ENCODE measurements at regions not wholly inside any gene's neighbourhood (a gene's known extent, or its start where the extent isn't known, plus 50 kb on each side); places are given as distances from the start of the nearest gene placed in this dataset.

DNA sequence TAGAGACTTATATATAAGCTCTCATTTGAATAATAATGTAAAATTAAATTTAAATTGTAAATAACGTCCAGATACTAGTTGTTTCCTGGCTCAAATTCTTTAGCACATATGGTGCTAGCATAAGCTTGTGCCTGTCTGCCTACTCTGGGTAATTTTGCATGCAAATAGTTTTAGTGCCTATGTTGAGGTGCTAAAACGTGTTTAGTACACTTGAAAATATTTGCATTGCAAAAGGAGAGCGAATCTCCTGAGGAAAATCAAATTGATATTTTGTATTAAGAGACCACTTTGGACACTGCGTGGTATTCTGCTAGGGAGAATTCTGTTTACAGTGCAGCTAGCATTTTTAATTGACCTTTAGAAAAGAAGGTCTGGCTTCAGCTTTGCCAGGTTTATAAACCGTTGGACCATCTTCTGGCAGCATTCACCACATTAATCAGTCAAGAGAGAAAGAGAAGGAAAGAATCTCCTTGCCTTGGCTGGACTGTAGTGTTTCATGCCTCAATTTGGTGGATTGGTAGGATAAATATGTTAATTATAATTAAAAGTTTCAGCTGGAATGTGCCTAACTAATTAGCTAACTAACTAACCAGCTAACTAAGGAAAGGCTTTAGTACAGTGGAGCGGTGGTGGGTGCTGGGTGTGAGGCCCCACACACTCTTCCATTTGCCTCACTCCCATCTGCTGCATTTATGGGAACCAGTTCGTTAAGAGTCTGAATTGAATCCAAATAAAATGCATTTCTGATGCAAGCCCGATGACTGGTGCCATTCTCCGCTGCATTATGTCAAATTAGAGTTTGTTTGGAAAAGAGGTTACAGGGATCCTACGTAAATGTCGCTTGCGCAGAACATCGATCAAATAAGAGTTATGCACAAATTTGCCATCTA is 150.1 kb upstream of the MPDZ start:
- DNase-seq = no peak

DNA sequence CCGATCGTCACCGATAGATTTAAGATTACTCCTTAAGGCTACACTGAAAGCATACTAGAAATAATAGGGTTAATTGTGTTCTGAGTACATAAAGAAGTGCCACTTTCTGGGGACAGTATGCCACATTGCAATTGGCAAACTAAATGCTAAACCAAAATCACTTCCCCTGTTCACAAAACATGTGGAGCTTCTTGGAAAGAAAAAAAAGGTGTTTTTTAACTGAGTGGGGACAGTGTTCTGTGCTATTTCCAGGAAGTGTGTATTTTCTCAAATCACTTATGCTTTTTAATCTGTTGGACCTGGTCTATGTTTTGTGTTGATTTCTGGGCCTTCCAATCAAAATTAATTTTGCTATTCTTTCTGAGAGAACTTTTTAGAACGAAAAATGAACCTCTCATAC is 149.3 kb upstream of the MPDZ start:
- DNase-seq = no peak

DNA sequence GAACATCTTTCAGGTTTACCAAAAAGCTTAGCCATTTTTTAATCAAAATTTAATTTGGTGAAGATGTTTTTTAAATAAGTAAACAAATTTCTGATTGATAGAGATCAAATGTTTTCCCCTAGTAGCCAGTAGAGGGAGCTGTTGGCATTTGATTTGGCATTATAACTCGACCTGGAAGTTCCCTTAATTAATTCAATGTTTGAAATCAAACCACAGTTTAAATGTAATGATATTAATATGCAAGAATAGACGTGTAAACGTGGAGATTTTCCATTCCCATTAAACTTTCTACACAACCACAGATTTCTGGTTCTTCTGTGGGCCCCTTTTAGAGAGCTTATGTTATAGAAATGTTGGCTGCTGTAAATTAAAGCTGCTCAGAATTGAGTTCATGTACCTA is 148.1 kb upstream of the MPDZ start:
- peak; percentile 23 for DNase-seq

DNA sequence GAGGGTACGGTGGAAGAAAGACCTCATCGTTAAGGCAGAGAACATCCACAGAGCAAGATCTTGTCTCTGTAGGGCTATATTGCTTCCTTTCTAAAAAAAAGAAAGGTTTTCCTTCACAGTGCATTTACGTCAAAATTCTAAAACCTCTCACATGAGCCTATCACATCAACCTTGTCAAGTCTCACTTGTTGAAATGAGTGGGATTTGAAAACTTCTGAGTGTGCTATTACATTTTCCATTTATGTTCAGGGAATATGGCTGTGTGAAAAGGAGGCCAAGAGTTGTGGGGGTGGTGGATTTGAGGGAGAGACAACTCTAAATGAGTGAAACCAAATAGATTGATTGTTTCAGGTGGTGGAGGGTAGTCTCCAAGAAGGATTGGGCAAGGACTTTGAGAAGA is 147.1 kb upstream of the MPDZ start:
- no peak for DNase-seq

- DNase-seq = no peak
Measured at GRCh38 chr9:13424872-13425271, 145.4 kb upstream of the MPDZ start.

DNA sequence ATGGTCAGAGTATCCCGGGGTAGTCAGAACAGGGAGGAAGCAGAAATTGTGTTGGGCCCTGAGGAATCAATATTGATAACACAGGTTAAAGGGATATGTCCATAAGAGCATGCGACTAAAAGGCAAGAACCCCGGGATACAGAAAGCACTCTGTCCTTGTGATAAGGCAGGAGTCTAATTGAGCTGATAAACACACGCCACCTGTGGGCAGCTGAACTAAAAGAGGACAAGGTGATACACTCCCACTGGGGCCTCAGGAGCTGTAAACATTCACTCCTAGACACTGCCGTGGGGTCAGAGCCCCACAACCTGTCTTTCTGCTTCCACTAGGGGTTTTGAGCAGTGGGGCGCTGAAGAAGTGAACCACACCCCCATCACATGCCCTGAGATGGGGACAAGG is 144.7 kb upstream of the MPDZ start:
- DNase-seq = no peak

DNA sequence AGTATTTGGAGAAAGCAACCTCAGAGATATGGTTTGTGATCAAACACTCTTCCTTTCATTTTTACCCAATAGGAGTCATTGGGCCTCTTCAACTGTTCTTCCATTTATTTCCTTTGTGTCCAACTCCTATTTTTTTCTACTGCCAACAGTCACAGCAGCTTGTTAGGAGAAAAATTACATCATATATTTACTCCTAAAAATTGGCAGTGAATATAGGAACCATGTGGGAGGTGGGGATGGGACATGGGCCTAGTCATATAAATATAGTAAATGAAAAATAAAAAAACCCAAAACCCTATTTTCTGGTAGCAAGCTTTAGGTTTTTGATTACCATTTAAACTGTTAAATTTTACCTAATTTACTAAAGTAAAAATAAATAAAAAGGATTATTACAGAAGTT is 134.9 kb upstream of the MPDZ start:
- DNase-seq = no peak

GRCh38 chr9:13412331-13412730 is 132.8 kb upstream of the MPDZ start:
- DNase-seq = no peak

- DNase-seq = no peak
Measured at GRCh38 chr9:13411791-13412190, 132.3 kb upstream of the MPDZ start.

GRCh38 chr9:13410566-13411031 is 131.1 kb upstream of the MPDZ start:
- DNase-seq = no peak

GRCh38 chr9:13397661-13398060 is 118.2 kb upstream of the MPDZ start:
- DNase-seq = no peak

DNA sequence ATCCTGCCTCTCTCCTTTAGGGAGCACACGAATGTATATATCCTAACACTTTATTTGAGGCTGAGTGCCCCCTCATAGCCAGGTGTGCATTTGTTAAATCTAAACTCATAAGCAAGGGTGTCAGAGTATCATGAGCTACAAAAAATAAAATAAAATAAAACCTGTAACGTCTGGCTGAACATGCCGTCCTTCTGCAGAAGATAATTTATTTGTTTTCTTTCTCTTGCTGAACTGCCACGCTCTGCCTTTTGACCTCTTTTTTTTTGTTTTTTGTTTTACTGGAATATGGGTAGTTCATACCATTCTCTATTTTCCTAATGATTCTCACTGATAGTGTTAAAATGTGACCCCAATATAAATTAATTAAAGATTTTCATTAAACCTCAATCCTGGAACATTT is 117.7 kb upstream of the MPDZ start:
- no peak for DNase-seq

DNA sequence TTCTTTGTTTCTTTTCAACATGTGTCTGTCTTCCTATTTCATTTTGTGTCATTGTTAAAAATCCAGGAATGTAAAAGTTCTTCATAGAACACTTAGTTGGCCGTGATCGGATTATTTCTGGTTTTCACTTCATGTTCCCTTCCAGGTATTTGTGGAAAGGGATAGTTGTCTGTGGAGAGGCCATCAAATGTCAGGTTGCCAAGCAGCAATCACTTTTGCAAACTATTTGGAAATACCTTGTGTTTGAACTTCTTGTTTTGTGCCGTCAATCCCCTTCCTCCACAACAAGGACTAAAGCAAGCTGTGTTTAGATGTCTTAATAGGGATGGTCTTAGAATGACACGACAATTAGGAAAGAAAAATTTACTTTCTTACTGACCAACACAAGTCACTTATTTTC is 116.9 kb upstream of the MPDZ start:
- no peak for DNase-seq

- DNase-seq = no peak
Measured at GRCh38 chr9:13395156-13395555, 115.7 kb upstream of the MPDZ start.

- DNase-seq = no peak
Measured at GRCh38 chr9:13388157-13388556, 108.7 kb upstream of the MPDZ start.

DNA sequence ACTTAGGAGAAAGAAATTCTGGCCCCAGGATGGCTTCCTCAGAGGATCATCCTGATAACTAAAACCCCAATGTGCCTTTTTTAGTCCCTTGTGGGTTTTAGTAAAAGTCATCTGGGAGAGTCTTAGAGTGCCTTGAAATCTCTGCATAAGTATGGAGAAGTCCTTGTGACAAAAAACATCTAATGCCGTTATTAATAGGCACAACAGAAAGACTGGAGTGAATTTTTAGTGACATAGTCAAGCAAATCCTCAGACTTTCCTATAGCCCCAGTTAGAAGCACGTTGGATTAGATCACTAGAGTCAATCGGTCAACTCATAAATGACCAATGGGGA is 108.2 kb upstream of the MPDZ start:
- no peak for DNase-seq

- DNase-seq = no peak
Measured at GRCh38 chr9:13386935-13387733, 107.6 kb upstream of the MPDZ start.

- no peak for DNase-seq
Measured at GRCh38 chr9:13386316-13386715, 106.8 kb upstream of the MPDZ start.

GRCh38 chr9:13383855-13384254 is 104.4 kb upstream of the MPDZ start:
- DNase-seq = no peak

DNA sequence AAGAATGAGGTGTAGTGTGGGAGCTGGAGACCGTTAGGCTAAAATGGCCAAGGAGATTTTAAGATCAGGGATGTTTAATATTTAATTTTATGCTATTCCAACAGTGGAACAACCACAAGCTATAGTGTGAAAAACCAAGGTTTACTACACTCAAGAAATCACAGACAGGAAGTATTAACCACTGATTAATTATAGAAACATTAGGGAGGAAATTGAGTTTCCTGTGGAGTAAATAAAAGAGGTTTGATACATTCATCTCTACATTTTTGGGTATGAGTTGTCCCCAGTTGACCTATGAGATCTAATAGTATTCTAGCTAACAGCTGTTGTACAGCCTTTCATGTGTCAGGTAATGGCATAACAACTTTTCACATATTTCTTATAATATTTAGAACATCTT is 103.7 kb upstream of the MPDZ start:
- DNase-seq = no peak

DNA sequence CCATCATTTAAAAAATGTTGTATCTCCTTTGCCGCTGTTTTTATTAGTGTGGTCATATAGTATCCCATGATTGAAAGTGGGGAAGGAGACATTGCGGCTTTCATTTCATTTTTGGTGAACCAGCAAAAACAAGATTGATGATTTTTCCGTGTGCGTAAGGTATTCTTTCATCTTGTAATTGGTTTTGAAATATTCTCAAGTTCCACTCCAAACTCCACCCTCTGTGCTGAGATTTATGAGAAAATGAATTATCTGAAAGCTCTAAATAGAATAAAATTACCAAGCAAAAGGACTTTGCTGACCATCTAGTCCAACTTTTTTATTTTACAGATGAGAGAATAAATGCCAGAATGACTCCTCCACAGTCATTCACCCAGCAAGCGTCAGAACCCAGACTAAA is 103.1 kb upstream of the MPDZ start:
- DNase-seq = no peak

DNA sequence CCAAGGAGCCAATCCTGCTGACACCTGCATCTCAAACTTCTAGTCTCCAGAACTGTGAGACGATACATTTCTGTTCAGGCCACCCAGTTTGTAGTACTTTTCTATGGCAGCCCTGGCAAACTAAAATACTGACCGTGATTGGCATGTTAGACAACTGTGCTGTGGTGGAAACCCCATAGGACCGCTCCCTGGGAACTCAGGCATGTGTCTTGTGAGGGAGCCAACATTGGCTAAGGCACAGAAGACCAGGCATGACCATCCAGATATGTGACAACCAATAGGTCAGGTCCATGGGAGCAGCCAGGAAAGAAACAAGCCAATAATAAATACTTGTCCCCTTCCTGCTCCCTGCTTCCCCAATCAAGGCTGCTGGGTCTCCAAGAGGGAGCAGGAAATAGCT is 101.4 kb upstream of the MPDZ start:
- no peak for DNase-seq

DNA sequence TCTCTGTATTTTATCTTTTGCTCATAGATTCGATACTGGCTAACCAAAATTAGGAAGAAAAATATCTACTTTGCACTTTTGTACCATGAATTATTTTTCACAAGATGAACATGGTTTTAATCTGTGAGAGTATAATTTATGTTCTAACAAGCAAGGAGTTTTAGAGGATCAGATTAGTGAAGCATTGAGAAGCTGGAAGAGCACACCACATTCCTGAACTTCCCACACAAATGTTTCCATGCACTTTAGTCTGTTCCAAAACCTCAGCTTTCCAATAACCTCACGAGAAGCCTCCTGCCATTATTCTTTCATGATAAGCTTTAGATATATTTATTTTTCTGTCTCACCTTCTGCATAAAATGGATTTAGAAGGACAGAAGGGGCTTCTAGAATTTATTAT is 98.7 kb upstream of the MPDZ start:
- no peak for DNase-seq

DNA sequence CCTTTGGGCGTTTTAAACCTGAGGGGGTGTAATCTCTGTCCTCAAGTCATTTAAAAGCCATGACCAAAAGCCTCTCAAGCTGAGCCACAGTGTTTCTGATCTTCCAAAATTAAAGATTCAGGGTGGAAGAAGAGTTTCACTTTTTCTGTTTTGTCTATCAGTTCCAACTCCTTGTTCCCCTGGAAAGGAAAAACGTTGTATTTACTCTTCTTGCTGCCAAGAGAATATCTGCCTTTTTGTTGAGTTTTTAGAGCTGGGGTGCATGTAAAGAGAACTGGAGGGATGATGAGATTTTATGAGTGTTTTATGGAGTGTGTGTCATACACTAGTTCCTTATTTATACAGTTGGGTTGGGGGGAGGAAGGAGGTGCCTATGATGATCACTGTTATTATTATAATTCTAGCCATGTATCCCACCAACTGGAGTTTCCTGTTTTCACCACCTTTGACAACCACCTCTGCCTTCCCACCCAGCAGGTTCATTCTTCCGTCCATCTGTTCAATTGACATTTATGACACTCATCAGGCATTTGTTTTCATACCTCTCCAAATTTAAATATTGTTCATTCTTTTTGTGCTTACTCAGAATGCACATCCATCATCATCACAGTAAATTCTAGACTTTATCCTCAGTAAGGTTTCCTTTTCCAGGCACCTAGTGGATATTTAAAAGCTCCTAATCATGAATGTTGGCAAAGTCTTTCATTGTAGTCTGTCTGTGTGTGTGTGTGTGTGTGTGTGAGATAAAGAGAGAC is 97.9 kb upstream of the MPDZ start:
- DNase-seq = no peak
